ENCODE measurements at regions not wholly inside any gene's neighbourhood (a gene's known extent, or its start where the extent isn't known, plus 50 kb on each side); places are given as distances from the start of the nearest gene placed in this dataset.

DNA sequence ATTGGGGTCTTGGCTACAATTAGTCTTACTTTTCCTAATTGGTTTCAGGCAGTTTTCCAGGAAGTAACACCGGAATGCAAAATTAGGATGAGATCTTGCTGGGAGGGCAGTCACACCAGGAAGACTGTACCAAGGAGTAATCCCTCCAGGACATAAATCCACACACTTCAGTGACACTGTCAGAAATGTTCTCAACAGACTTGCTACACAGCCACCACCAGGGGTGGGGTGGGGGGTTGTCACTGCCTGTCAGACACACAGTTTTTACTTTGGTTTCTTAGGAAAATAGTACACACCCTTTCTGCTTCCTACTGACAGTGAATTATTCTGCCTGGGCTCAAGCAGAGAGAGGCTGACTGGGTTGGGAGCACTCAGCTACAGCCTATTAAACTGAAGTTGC is 102.9 kb upstream of the CCDC196 start:
- Histone ChIP-seq H3K4me1 (peaks cover 0 to 10% (median 0%) of the 10 kb centered on the region in 6 donors), H3K27me3 (replicated peaks in 1 of 7) (no peaks in the 10 kb centered on the region), H3K36me3 (no peaks in the 10 kb centered on the region), H3K27ac (no peak overlapping the region), H3K4me3 (no peak overlapping the region), H3K9me3 (no peaks in the 10 kb centered on the region)
- TF ChIP-seq POLR2AphosphoS5 (IDR thresholded peaks at IDR 0.05) (no peak), POLR2A (IDR thresholded peaks at IDR 0.05) (no peak)
- TF ChIP-seq, protein P1, sequence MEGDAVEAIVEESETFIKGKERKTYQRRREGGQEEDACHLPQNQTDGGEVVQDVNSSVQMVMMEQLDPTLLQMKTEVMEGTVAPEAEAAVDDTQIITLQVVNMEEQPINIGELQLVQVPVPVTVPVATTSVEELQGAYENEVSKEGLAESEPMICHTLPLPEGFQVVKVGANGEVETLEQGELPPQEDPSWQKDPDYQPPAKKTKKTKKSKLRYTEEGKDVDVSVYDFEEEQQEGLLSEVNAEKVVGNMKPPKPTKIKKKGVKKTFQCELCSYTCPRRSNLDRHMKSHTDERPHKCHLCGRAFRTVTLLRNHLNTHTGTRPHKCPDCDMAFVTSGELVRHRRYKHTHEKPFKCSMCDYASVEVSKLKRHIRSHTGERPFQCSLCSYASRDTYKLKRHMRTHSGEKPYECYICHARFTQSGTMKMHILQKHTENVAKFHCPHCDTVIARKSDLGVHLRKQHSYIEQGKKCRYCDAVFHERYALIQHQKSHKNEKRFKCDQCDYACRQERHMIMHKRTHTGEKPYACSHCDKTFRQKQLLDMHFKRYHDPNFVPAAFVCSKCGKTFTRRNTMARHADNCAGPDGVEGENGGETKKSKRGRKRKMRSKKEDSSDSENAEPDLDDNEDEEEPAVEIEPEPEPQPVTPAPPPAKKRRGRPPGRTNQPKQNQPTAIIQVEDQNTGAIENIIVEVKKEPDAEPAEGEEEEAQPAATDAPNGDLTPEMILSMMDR (IDR thresholded peaks at IDR 0.05 in 8 of 11, conservative IDR thresholded peaks at IDR 0.05 in 3 of 11) = no peak
- 59 to 78% (median 72%) methylated on average over 1 of the region's 1 CpG for WGBS, 5 donors
- intact Hi-C loops (cut with DNase I; ENCODE audit: low total_unique reads) = no loop called here
- DNase-seq = no peak

DNA sequence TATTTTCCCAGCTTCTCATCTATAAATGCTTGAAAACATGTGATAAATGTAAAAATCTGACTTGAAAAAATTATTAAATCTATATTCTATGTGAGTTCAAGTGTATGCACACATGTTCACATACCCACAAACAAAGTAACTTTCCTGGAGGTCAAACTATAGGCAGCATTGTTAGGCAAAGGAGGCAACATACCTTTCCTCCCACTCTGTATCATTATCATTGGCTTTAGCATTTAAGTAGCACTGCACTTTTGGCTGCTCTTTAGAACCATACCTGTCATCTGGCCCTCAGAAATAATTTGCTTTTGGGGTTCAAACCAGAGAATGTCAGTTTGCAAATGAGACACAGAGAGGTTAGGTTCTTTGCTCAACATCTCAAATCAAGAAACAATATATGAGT is 102.4 kb upstream of the CCDC196 start:
- intact Hi-C loops (cut with DNase I; ENCODE audit: low total_unique reads) = no loop called here
- H3K4me3 ChIP-seq = no peak overlapping the region

DNA sequence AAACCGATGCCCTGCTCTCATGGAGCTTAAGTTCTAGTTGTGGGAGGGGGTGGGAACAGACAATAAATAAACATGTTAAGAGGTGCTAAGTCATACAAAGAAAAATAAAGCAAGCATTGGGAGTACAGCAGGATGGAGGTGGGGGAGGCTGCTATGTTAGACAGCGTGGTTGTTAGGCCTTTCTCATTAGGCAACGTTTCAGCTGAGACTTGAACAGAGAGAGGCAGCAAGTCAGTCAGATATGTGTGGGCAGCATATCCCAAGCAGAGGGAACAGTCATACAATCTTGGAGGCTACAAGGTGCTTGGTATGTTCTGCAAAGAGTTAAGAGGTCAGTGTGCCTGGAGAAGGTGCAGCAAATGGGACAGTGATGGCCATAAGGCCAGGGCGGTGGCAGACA is 97.7 kb upstream of the CCDC196 start:
- H3K9me3 ChIP-seq = no peaks in the 10 kb centered on the region
- intact Hi-C loops (cut with DNase I; ENCODE audit: low total_unique reads) = no loop called here

More for the DNA sequence above, 102.4 kb upstream of the CCDC196 start:
- DNase-seq = no peak
- Histone ChIP-seq H3K27ac (no peak overlapping the region), H3K36me3 (no peaks in the 10 kb centered on the region), H3K9me3 (no peaks in the 10 kb centered on the region), H3K4me1 (peaks cover 0 to 10% (median 0%) of the 10 kb centered on the region in 6 donors), H3K27me3 (replicated peaks in 1 of 7) (no peaks in the 10 kb centered on the region)
- no peak for TF ChIP-seq POLR2A (IDR thresholded peaks at IDR 0.05)
- TF ChIP-seq POLR2AphosphoS5 (IDR thresholded peaks at IDR 0.05) = no peak
- TF ChIP-seq, protein P1 (IDR thresholded peaks at IDR 0.05 in 8 of 11, conservative IDR thresholded peaks at IDR 0.05 in 3 of 11) = no peak

DNA sequence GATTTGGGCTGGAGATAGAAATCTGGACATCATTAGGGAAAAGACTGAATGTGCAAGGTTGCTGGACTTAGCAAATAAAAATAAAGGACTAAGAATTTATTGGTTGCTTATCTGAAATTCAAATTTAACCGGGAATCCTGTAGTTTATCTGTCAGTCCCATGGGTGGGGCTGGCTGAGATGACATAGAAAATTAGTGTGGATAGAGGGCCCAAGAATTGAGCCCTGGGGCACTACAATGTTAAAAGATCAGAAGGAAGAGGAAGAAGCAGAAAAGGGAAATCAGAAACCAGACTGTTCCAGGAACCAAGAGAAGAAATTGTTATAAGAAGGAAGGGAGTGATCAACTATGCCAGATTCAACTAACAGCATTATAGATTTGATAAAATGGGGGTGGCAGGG is 96.7 kb upstream of the CCDC196 start:
- Histone ChIP-seq H3K4me1 (no peaks in the 10 kb centered on the region), H3K27ac (no peak overlapping the region), H3K9me3 (no peaks in the 10 kb centered on the region), H3K4me3 (no peak overlapping the region), H3K36me3 (no peaks in the 10 kb centered on the region), H3K27me3 (replicated peaks in 1 of 7) (no peaks in the 10 kb centered on the region)
- 89 to 98% (median 94%) methylated on average over 1 of the region's 1 CpG for WGBS, 5 donors
- no peak for TF ChIP-seq POLR2A (IDR thresholded peaks at IDR 0.05)
- no peak for TF ChIP-seq POLR2AphosphoS5 (IDR thresholded peaks at IDR 0.05)
- TF ChIP-seq, protein P1 (IDR thresholded peaks at IDR 0.05 in 8 of 11, conservative IDR thresholded peaks at IDR 0.05 in 3 of 11) = no peak
- no peak for DNase-seq
- intact Hi-C loops (cut with DNase I; ENCODE audit: low total_unique reads) = no loop called here

More for the DNA sequence above, 97.7 kb upstream of the CCDC196 start:
- Histone ChIP-seq H3K27ac (no peak overlapping the region), H3K36me3 (no peaks in the 10 kb centered on the region), H3K4me1 (no peaks in the 10 kb centered on the region), H3K4me3 (no peak overlapping the region), H3K27me3 (replicated peaks in 1 of 7) (no peaks in the 10 kb centered on the region)
- WGBS, 5 donors = 85 to 93% (median 87%) methylated on average over 4 of the region's 4 CpGs
- no peak for DNase-seq
- TF ChIP-seq, protein P1 (IDR thresholded peaks at IDR 0.05 in 8 of 11, conservative IDR thresholded peaks at IDR 0.05 in 3 of 11) = no peak
- no peak for TF ChIP-seq POLR2A (IDR thresholded peaks at IDR 0.05)
- no peak for TF ChIP-seq POLR2AphosphoS5 (IDR thresholded peaks at IDR 0.05)
